HG03159 (cell line): ENCODE measurements at regions not wholly inside any gene's neighbourhood (a gene's known extent, or its start where the extent isn't known, plus 50 kb on each side); places are given as distances from the start of the nearest gene placed in this dataset.
"Not testable (repeated sequence)": the region's sequence is repeated elsewhere in the genome, so short reads cannot be mapped to it uniquely, and the experiment has no call there.

Source experiments
- ATAC-seq: cut with Tn5 transposase; IDR thresholded peaks from one replicate; pipeline ENCODE4 v1.9.1; 2021; ENCODE audit warnings: mild to moderate bottlenecking, moderate library complexity; ENCODE audit not compliant: unreplicated experiment

DNA sequence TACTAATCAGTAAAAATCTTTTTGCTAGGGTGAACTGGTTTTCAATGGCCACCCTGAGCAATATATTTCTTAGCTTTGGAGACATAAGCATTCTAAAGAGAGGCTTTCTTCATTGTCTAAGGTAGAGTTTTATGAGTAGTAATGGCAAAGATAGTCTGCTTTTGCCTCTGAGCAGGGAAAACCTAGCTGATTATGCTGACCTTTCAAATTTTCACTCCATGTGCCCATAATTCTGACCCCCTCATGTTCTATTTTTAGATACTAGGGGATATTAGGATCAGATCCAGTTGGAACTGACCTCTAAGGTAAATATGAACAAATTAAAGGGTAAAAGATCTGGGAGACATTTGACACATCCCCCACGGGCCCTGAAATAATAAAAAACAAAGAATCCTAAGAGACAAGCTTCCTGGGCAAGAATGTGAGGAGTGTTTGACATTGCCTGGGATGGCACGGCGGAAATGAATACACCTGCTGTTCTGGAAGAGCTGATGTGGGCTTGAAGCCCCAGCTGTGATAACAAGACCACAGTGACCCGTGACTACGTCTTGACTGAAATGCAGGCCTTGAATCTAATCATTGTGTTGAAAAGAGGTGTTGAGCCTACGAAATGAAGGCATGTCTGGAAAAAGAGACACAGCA is 392.1 kb upstream of the FRG1 start:
- no peak for ATAC-seq

DNA sequence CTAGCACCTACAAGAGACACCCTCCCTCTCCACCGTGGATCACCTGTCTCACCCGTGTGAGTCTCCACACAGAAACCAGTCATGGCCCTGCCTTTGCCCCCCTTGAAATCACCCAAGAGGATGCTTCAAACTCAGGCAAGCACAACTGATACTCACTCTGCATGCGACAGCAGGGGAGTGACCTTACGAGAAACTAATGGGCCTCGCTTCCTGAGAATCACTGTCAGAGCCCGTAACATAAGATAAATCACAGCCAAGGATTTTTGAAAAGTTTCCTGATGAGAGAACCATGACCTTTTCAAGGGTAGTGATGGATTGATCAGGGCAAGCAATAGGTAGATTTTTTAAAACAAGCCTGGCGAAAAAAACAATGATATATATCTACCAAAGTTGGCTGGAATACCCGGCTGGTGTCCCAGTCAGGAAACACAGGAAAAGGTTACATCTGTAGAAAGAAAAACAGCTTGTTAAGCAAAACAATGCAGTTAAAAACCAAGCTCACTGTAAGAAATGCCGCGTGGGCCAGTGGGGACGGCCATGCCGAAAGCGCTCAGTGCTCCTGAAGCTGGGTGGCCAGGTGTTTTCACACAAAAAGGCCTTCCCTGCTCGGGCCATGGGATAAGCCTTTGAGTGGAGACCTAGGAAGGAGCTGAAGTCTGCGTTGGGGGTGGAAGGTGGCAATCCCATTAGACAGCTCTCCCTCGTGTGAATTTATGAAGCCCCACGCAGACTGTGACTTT is 388.6 kb upstream of the FRG1 start:
- not testable (repeated sequence) for ATAC-seq

DNA sequence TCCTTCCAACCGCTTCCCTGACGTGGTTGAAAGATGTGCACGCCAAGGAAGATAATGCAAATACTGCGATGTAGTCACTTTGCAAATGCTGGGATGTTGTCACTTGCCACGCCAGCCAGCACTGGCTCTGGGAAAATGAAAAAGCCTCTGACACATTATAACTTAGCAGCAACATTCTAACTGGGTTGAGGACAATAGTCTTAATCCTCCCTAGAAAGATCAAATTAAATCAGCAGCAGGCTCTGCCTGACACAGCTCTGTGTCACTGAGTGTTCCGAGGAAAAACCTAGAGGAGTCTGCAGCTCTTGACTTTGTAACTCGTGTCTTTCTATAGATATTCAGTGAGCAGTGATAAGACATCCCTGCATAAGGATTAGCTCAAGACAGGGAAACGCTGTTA is 380.1 kb upstream of the FRG1 start:
- not testable (repeated sequence) for ATAC-seq

DNA sequence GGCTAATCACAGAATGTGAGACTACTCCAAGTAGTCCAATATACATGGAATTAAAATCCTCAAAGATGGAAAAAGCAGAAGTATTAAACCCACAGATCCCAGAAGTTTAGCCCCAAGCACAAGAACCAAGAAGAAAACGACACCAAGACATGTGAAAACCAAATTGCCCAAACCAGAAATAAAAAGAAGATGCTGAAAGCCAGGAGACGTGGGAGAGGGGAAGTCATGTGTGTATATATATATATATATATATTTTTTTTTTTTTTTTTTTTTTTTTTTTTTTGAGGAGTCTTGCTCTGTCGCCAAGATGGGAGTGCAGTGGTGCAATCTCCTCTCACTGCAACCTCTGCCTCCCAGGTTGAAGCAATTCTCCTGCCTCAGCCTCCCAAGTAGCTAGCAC is 376.9 kb upstream of the FRG1 start:
- ATAC-seq = not testable (repeated sequence)

DNA sequence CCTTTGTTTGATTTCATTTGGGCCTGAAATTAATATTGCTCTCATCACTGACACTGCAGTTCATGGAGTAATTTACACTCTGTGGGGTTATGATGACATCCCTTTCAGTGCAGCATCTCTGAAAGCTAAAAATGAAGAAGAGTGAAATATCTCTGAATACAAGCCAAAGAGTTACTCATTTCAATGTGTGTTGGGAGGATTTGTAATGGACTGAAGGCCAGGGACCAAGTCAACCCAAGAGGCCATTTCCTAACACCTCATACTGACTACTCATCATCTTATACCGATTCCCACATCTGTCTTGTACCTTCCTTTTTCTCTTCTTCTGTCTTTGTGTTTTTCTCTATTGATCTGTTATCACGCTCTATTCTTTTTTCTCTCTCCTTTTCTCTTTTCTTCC is 374.4 kb upstream of the FRG1 start:
- ATAC-seq = not testable (repeated sequence)

DNA sequence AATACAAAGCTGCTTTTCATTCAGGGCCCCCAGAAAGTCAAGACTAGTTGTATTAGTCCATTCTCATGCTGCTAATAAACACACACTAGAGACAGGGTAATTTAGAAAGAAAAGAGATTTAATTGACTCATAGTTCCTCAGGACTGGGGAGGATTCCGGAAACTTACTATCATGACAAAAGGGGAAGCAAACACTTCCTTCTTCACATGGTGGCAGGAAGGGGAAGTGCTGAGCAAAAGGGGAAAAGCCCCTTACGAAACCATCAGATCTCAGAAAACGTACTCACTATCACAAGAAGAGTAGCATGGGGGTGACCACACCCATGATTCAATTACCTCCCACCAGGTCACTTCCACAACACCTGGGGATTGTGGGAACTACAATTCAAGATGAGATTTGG is 373.8 kb upstream of the FRG1 start:
- ATAC-seq = not testable (repeated sequence)

DNA sequence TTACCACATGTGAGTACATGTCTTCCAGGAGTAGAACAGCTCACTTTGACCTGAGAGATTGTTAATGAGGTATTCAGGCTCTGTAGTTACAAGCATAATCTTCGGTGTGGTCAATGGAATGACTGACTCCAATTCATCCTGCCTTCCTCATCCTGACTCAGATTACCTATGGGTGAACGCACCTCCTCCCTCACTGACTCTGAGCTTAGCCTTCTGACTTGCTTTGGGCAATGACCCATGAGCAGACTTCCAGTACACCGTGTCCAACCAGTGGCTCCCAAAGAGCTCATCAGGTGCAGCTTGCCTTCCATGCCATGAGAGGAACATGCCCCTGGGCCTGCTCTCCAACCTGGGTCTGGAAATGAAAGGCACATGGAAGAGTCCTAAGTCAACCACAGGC is 361.0 kb upstream of the FRG1 start:
- ATAC-seq = not testable (repeated sequence)

DNA sequence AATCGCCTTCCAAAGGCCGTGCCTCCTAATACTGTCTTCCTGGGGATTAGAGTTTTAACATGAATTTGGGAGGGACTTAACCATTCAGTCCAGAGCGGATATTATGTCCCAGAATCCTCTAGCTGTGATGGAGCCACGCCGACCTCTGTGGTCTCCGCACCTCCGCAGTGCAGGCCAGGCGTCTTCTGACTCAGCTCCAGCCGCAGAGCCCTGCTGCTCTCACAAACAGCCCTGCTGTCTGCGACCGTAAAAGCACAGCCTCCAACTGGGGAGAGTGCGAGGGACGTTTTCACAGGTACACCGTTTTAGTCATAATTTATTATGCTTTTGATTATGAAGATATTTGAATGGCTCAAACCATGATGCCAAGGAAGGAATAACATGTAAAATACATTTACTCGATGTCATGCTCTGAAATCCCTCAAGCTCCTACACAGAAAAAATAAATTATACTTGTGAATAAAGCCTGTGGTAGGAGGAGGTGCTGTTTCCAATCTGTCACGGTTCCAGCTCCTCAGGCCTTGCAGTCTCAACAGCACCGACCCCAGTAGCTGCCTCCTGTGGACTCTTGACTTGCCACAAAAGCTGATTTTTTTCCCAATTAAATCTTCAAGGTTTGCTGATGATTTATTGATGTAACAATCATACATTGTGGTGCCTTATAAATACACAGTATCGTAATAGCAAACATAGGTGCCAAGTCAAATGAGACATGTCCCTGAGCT is 353.6 kb upstream of the FRG1 start:
- ATAC-seq = not testable (repeated sequence)

DNA sequence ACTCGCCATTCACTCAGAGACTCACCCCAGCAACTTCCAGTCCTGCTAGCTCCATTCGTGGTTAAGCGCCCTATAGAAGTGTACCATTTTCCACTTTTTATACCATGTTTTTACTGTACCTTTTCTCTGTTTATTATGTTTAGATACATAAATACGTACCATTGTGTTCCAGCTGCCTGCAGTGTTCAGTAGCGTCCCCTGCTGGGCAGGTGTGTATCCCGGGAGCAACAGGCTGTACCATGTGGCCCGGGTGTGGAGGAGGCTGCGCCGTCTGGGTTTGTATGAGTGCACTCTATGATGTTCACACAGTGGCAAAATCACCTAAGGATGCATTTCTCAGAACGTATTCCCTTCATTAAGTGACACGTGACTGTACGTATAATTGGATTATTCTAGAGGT is 351.5 kb upstream of the FRG1 start:
- not testable (repeated sequence) for ATAC-seq

DNA sequence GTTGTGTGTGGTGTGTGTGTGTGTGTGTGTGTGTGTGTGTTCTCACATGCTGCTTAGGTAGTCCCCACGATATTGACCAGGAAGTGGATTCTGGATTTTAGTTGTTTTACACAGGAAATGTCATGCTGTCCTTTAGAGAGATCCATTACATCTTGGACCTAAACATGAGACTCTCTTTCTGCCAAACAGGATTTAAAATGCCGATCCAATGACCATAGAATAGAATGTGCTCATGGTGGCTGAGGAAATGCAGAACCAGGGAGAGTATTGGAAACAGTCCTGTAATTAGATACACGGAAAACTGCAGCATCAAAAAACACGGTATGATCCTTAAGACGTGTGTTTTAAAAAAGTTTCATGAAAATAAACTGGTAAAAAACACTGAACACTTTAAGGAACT is 347.8 kb upstream of the FRG1 start:
- ATAC-seq = no peak

DNA sequence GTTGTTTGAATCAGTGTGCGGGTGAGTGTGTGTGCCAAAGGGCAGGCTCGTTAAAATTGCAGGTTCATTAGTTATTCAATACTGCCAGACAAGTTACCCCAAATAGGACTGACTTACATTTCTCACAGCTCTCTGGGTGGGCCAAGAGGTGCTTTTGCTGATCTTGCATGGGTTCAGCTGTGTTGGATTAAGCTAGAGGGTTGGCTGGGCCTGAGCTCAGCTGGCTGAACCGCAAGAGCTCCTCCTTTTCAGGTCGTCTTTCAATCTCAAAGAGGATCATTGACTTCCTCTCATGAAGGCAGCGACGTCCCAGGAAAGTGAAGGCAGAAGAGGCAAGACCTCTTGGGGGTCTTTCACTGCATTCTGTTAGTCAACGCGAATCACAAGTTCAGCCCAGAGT is 343.3 kb upstream of the FRG1 start:
- no peak for ATAC-seq

DNA sequence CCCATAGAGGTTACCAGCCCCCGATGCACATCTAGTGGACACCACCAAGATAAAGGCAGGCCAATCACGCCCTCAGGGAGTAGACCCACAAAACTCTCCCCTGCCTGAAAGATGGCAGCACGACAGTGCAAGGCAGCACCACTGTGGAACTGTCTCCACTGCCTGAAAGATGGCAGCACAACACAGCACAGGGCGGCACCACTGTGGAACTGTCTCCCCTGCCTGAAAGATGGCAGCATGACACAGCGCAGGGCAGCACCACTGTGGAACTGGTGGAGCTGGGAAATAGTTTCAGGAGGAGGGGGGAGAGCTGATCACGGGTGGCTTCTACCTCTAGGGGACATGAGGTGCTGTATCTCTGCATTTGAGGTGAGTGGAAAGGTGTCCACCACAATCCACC is 340.4 kb upstream of the FRG1 start:
- no peak for ATAC-seq

DNA sequence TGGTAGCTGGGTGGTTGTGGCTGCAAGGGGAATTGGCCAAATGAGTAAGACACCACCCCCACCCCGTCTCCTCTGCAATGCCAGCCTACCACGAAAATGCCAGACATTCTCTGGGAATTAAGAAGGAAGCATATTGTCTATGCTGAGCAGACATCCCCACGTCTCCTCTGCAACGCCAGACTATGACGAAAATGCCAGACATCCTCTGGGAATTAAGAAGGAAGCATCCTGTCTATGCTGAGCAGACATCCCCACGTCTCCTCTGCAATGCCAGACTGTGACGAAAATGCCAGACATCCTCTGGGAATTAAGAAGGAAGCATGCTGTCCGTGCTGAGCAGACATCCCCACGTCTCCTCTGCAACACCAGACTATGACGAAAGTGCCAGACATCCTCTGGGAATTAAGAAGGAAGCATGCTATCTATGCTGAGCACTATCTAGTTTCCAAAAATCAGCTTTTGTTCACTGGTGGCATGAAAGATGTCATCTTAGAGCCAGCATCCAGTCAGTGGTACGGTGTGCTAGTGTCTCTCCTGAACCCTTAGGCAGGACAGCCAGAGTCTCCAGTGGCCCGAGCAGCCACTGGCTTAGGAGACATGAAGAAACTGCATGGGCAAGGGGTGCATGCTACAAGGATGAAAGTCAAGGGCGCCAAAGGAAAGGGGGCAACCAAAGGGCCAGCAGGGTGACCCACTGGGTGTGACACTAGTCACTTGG is 339.8 kb upstream of the FRG1 start:
- ATAC-seq = no peak

DNA sequence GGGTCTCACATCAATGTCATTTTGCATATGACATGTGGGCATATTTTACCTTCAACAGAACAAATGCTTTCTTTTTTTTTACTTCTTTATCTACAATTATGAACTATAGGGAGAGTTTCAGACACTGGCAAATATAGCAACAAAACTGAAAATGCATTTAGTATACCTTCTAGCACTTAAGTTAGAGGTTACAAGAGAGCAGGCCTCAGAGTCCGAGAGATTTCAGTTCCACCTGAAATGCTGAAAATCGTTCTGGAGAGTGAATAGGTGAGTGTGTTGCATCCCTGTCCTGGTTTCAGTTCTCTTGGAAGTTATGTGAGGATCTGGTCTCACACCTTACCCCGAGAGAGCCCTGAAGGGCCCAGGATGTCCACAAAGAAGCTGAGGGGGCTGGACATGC is 337.8 kb upstream of the FRG1 start:
- ATAC-seq = not testable (repeated sequence)

DNA sequence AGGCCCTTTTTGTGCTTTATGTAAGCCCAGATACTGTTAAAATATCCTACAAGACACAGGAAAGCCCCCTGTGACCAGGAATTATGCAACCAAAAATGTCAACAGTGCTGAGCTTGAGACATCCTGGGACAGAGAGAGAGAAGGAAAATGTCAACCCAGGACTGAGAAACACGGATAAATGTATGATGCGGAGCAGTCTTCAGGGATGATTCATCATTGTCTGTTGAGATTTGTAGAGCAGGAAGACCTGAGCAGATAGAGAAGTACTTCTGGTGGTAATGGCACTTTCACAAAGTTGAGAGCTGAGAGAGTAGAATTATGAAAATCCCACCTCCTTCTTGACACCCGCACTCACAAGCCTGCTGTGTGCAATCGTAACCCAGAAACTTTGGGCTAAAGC is 330.1 kb upstream of the FRG1 start:
- ATAC-seq = not testable (repeated sequence)

DNA sequence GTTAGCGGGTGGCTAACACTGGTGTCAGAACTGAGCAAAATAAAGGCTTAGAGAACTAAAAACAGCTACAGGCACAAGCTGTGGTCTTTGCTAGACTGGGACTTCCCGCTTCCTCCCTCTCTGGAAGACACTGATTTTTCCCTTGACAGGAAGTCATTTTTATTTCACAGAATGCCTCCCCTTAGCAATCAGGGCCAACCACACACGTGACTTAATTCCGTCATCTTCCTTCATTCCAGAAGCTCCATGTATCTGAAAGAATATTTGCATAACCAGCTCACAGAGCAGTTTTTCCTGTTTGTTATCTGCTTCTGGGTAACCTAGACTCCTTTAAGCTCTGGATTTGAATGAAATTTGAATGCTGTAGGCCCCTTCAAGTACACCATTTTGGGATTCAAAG is 327.5 kb upstream of the FRG1 start:
- ATAC-seq = no peak

DNA sequence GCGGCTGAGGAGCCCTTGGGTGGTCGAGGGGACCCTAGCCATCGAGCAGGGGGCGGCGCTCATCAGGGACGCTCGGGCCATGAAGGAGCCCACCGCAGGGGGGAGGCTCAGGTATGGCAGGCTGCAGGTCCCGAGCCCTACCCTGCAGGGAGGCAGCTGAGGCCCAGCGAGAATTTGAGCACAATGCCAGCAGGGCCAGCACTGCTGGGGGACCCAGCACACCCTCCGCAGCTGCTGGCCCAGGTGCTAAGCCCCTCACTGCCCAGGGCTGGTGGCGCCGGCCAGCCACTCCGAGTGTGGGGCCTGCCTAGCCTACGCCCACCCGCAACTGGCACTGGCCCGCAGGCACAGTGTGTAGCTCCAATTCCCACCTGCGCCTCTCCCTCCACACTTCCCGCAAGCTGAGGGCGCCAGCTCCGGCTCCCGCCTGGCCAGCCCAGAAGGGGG is 325.4 kb upstream of the FRG1 start:
- no peak for ATAC-seq

DNA sequence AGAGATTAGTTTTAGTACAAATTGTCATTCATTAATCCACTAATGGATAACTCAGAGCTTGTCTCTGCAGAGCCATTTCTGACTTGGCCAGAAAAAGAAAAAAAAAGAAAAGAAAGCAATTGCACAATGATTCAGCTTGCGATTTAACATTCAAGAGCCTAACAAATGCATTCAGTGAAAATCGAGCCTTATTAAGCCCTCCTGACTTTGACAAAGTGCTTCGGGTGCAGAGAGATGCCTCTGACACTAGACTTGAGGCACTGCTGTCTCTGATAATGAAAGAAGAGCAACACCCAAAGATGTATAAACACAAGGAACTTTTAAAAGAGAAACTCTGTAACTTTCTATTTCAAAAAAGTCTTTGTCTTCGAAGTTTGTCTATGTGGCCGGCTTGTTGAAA is 322.9 kb upstream of the FRG1 start:
- not testable (repeated sequence) for ATAC-seq

DNA sequence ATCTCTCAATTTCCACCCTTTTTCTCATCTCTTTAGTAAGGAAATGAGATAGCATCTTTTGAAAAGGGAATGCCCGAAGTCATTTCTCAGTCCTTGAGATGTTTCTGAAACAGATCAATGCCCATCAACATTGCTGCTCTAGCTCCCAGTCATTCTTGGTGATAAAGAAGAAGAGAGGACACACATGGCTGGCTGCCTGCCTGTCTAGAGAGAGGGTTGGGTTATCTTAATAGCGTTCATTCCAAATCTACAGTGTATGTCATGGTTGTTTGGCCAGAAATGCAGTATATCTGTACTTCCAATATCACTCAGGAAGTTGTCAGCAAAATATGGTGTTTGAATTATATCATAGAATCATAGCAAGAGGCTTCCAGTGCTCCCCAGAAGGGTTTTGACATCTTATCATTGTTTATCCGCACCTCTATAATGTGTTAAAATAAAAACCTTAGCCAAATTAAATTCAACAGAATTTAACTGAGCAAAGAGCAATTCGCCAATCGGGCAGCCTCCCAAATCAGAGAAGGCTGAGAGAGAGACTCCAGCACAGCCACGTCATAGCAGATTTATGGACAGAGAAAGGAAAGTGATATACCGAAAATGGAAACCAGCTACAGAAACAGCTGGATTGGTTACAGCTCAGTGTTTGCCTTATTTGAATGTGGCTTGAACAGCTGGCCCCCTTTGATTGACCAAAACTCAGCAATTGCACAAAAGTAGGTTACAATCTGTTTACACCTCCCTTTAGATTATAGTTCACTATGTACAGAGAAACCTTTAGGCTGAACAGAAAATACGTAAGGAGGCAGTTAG is 321.0 kb upstream of the FRG1 start:
- not testable (repeated sequence) for ATAC-seq

DNA sequence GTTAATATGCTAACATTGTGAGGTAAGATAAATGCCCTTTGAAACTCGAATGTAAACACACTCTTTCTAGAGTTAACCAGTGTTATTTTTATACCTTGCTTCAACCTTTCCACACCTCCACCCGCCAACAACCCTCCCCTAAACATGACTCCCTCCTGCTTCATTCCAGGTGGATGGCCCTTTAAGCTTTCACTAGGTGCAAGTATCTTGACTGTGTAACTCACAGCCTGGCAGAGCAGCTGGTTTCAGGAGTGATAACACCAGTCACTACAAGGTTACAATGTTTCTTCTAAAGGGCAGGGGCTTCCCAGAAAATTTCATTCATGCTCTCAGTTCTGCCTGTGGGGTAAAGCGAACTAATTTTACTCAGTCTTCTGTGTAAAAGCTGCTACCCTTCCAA is 318.1 kb upstream of the FRG1 start:
- not testable (repeated sequence) for ATAC-seq
